GM10266 (cell line): ENCODE measurements at regions not wholly inside any gene's neighbourhood (a gene's known extent, or its start where the extent isn't known, plus 50 kb on each side); places are given as distances from the start of the nearest gene placed in this dataset.

Experiments
- DNase-seq: peaks from one replicate; pipeline ENCODE4 v3.0.0; 2012; ENCODE audit errors: extremely low spot score
- CTCF ChIP-seq: IDR thresholded peaks from 2 replicates; pipeline ENCODE4 v1.5.1; 2012; ENCODE audit warnings: mild to moderate bottlenecking, low read depth; ENCODE audit not compliant: control insufficient read depth, insufficient read depth; ENCODE audit errors: missing control alignments

GRCh38 chr13:80118099-80118498 is 222.8 kb downstream of the SPRY2 start:
- DNase-seq = no peak
- TF ChIP-seq CTCF = no peak

- TF ChIP-seq CTCF = no peak
- DNase-seq = no peak
Observed at GRCh38 chr13:80117515-80117914, 223.4 kb downstream of the SPRY2 start.

- TF ChIP-seq CTCF = no peak
Observed at GRCh38 chr13:80116107-80116506, 224.8 kb downstream of the SPRY2 start.

GRCh38 chr13:80115616-80116015 is 225.3 kb downstream of the SPRY2 start:
- no peak for DNase-seq
- no peak for TF ChIP-seq CTCF

More at GRCh38 chr13:80116107-80116506, 224.8 kb downstream of the SPRY2 start:
- DNase-seq = no peak

- no peak for TF ChIP-seq CTCF
Observed at GRCh38 chr13:80113714-80114454, 227.0 kb downstream of the SPRY2 start.

GRCh38 chr13:80109303-80109702 is 231.6 kb downstream of the SPRY2 start:
- TF ChIP-seq CTCF = no peak
- DNase-seq = no peak

More at GRCh38 chr13:80113714-80114454, 227.0 kb downstream of the SPRY2 start:
- no peak for DNase-seq

- TF ChIP-seq CTCF = no peak
- no peak for DNase-seq
Observed at GRCh38 chr13:80105350-80105749, 235.6 kb downstream of the SPRY2 start.
